ENCODE measurements at regions not wholly inside any gene's neighbourhood (a gene's known extent, or its start where the extent isn't known, plus 50 kb on each side); places are given as distances from the start of the nearest gene placed in this dataset.
"Not testable (repeated sequence)": the region's sequence is repeated elsewhere in the genome, so short reads cannot be mapped to it uniquely, and the experiment has no call there.

DNA sequence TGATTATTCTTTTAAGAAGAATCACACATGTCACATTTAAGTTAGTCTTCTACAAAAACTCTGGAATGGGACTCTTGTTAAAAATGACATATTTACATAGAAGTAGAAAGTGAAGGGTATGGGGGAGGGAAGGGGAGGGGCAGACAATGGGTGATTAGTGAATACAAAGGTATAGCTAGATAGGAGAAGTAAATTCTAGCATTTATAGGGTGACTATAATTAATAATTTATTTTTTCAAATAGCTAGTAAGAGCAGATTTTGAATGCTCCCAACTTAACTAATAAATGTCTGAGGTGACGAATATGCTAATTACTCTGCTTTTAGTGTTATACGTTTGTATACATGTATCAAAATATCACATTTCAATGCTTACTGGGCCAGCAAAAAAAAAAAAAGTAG lies 59.4 kb downstream of the BLTP3B start:
- Histone ChIP-seq H3K36me3 (peaks cover 0 to 96% (median 19%) of the 10 kb centered on the region in 9 donors), H3K4me3 (no peak overlapping the region), H3K27ac (no peak overlapping the region), H3K4me1 (no peaks in the 10 kb centered on the region), H3K9me3 (no peaks in the 10 kb centered on the region), H3K27me3 (no peaks in the 10 kb centered on the region)
- ATAC-seq, result no peak
- intact Hi-C loops (cut with DNase I), result no loop called here
- WGBS, 2 donors, result 94 to 97% methylated on average over 2 of the region's 2 CpGs
- DNase-seq, result no peak
- TF ChIP-seq, protein P1, sequence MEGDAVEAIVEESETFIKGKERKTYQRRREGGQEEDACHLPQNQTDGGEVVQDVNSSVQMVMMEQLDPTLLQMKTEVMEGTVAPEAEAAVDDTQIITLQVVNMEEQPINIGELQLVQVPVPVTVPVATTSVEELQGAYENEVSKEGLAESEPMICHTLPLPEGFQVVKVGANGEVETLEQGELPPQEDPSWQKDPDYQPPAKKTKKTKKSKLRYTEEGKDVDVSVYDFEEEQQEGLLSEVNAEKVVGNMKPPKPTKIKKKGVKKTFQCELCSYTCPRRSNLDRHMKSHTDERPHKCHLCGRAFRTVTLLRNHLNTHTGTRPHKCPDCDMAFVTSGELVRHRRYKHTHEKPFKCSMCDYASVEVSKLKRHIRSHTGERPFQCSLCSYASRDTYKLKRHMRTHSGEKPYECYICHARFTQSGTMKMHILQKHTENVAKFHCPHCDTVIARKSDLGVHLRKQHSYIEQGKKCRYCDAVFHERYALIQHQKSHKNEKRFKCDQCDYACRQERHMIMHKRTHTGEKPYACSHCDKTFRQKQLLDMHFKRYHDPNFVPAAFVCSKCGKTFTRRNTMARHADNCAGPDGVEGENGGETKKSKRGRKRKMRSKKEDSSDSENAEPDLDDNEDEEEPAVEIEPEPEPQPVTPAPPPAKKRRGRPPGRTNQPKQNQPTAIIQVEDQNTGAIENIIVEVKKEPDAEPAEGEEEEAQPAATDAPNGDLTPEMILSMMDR (IDR thresholded peaks at IDR 0.05), result no peak

- H3K4me3 ChIP-seq; DNase-seq; H3K27me3 ChIP-seq; intact Hi-C loops (cut with DNase I); ATAC-seq; H3K4me1 ChIP-seq; H3K27ac ChIP-seq; H3K9me3 ChIP-seq: not testable (repeated sequence)
- WGBS, 2 donors, result 93 to 96% methylated on average over 3 of the region's 3 CpGs
- peaks cover 0 to 85% (median 19%) of the 10 kb centered on the region in 9 donors for H3K36me3 ChIP-seq
Observed at GRCh38 chr12:100078777-100079176, 63.9 kb downstream of the BLTP3B start.

GRCh38 chr12:100077367-100077766 lies 65.3 kb downstream of the BLTP3B start:
- DNase-seq (no peak), ATAC-seq (no peak)
- Histone ChIP-seq H3K27ac (no peak overlapping the region), H3K9me3 (peaks cover 0 to 5% (median 0%) of the 10 kb centered on the region in 11 donors), H3K4me3 (no peak overlapping the region), H3K36me3 (peaks cover 0 to 76% (median 16%) of the 10 kb centered on the region in 9 donors), H3K4me1 (no peaks in the 10 kb centered on the region), H3K27me3 (no peaks in the 10 kb centered on the region)
- WGBS, 2 donors, result 82 to 83% methylated on average over 3 of the region's 3 CpGs
- intact Hi-C loops (cut with DNase I), result no loop called here
- TF ChIP-seq, protein P1 (IDR thresholded peaks at IDR 0.05), result peak in 4 of 9 donors; percentile 17 to 34 (median 30)

DNA sequence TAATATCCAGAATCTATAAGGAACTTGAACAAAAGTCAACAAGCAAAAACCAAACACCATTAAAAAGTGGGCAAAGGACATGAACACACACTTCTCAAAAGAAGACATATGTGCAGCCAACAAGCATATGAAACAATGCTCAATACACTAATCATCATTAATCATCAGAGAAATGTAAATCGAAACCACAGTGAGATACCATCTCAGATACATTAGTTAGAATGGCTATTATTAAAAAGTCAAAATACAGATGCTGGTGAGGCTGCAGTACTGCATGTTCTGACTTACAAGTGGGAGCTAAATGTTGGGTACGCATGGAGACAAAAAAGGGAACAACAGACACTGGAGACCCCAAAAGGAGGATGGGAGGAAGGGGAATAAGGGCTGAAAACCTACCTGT lies 67.1 kb downstream of the BLTP3B start:
- peaks cover 0 to 75% (median 5%) of the 10 kb centered on the region in 9 donors for H3K36me3 ChIP-seq
- 97 to 100% methylated on average over 2 of the region's 2 CpGs for WGBS, 2 donors

DNA sequence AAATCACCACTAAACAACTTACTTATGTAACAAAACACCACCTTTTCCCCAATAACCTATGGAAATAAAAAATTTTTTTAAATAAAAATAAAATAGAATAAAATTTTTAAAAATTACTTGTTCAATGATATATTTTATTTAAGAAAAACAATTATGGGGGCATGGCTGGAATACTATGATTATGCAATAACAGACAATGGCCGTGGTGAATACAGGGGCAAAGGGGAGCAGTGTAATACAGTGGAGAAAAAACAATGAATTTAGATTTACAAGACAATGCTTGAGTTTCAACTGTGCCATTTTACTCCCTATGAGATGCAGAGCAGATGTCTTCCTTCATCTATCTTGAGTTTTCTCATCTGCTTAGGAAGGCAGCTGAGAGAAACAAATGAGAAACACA lies 72.9 kb downstream of the BLTP3B start:
- DNase-seq (no peak), ATAC-seq (no peak)
- H3K27ac ChIP-seq, result no peak overlapping the region
- no peaks in the 10 kb centered on the region for H3K27me3 ChIP-seq
- TF ChIP-seq, protein P1 (IDR thresholded peaks at IDR 0.05), result no peak
- peaks cover 0 to 77% (median 24%) of the 10 kb centered on the region in 9 donors for H3K36me3 ChIP-seq
- H3K9me3 ChIP-seq, result peaks cover 0 to 39% (median 10%) of the 10 kb centered on the region in 11 donors
- H3K4me1 ChIP-seq, result no peaks in the 10 kb centered on the region
- intact Hi-C loops (cut with DNase I), result loop anchor here in 1 of 10 donors (10.0 kb wide), 1 partner anchor 135 kb away; the partner anchor contains the start of gene ACTR6
- no peak overlapping the region for H3K4me3 ChIP-seq
- WGBS, 2 donors, result 99 to 100% methylated on average over 1 of the region's 1 CpG

More for the DNA sequence above, 67.1 kb downstream of the BLTP3B start:
- no peak overlapping the region for H3K4me3 ChIP-seq
- DNase-seq (no peak), ATAC-seq (no peak)
- no peak overlapping the region for H3K27ac ChIP-seq
- H3K27me3 ChIP-seq, result no peaks in the 10 kb centered on the region
- TF ChIP-seq, protein P1 (IDR thresholded peaks at IDR 0.05), result no peak
- peaks cover 0 to 5% (median 0%) of the 10 kb centered on the region in 11 donors for H3K9me3 ChIP-seq
- H3K4me1 ChIP-seq, result no peaks in the 10 kb centered on the region
- intact Hi-C loops (cut with DNase I), result no loop called here
